MCF 10A (cell line): ENCODE measurements at regions not wholly inside any gene's neighbourhood (a gene's known extent, or its start where the extent isn't known, plus 50 kb on each side); places are given as distances from the start of the nearest gene placed in this dataset.
A peak's percentile ranks its signal among the peaks of the same experiment; 100 is the strongest.

ENCODE experiments used
- BruUV-seq: library from RNA; stranded (reverse); fragments of 400-500 nt; replicated peaks from 2 replicates; lab custom pipeline; 2021; lab: Mats Ljungman, UMichigan
- CTCF ChIA-PET: fragments of 300-600 bp; sonication (Branson Sonifier 250); formaldehyde crosslinking; extraction: SDS; loops from one replicate; lab custom pipeline; 2021; ENCODE audit warnings: antibody characterized with exemption, inconsistent platforms; lab: Yijun Ruan, JAX
- POLR2A ChIA-PET: fragments of 300-600, 350-650 bp; sonication (Branson Sonifier 250); formaldehyde crosslinking; extraction: SDS; loops from one replicate; lab custom pipeline; 2020; ENCODE audit warnings: antibody characterized with exemption, inconsistent platforms; lab: Yijun Ruan, JAX
- DNase-seq: peaks from one replicate; pipeline ENCODE4 v3.0.0-alpha.2; 2018; ENCODE audit not compliant: unreplicated experiment
- H3K27ac Mint-ChIP-seq: one replicate; pipeline ENCODE4 v1.8.0; 2022; ENCODE audit warnings: mild to moderate bottlenecking, low read depth, mixed read lengths; ENCODE audit not compliant: unreplicated experiment
- H3K27me3 Mint-ChIP-seq: one replicate; pipeline ENCODE4 v1.8.0; 2022; ENCODE audit warnings: mixed read lengths; ENCODE audit not compliant: insufficient read depth, unreplicated experiment
- H3K36me3 Mint-ChIP-seq: one replicate; pipeline ENCODE4 v1.8.0; 2022; ENCODE audit warnings: mild to moderate bottlenecking, moderate library complexity, mixed read lengths; ENCODE audit not compliant: insufficient read depth, unreplicated experiment
- H3K4me1 Mint-ChIP-seq: one replicate; pipeline ENCODE4 v1.8.0; 2022; ENCODE audit warnings: mixed read lengths; ENCODE audit not compliant: insufficient read depth, unreplicated experiment
- H3K4me3 Mint-ChIP-seq: one replicate; pipeline ENCODE4 v1.8.0; 2022; ENCODE audit warnings: mild to moderate bottlenecking, moderate library complexity, mixed read lengths; ENCODE audit not compliant: unreplicated experiment
- H3K9me3 Mint-ChIP-seq: one replicate; pipeline ENCODE4 v1.8.0; 2022; ENCODE audit warnings: mixed read lengths; ENCODE audit not compliant: unreplicated experiment
- intact Hi-C: fragments of 100-400 bp; cut with micrococcal nuclease; formaldehyde crosslinking; loops from 2 replicates; pipeline ENCODE4 v1.14.1; 2022
- TF ChIP-seq, protein P1 (sequence below): fragments of 200-600 bp; IDR thresholded peaks from one replicate; pipeline ENCODE4 v1.8.0; 2022; ENCODE audit warnings: antibody characterized with exemption, mild to moderate bottlenecking; ENCODE audit not compliant: unreplicated experiment

DNA sequence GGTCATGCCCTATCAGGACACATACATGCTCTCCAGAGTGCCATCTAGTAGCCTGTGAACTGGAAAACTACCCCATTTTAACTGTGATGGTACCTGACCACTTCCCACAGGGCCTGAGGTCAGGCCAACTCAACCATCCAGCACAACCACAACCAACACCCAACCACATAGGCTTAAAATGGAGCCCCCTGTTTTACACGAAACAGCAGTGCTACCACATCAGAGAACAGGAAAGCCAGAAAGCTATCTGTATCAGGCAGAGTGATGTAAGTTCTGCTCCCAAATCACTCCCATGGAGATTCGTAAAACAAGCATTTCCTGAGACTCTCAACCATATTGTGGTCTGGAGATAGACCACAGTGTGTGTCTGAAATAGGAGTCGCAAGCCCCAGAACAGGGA lies 1017.3 kb upstream of the EPHA6 start:
- Mint-ChIP-seq H3K4me1 (peaks cover 5% of the 10 kb centered on the region), H3K27me3 (no peaks in the 10 kb centered on the region), H3K27ac (no peak overlapping the region), H3K36me3 (no peaks in the 10 kb centered on the region), H3K9me3 (no peaks in the 10 kb centered on the region), H3K4me3 (no peak overlapping the region)
- no peak for DNase-seq
- intact Hi-C loops = no loop called here
- ChIA-PET CTCF (no interaction called here), POLR2A (no interaction called here)
- no TSS peak for BruUV-seq
- TF ChIP-seq, protein P1, sequence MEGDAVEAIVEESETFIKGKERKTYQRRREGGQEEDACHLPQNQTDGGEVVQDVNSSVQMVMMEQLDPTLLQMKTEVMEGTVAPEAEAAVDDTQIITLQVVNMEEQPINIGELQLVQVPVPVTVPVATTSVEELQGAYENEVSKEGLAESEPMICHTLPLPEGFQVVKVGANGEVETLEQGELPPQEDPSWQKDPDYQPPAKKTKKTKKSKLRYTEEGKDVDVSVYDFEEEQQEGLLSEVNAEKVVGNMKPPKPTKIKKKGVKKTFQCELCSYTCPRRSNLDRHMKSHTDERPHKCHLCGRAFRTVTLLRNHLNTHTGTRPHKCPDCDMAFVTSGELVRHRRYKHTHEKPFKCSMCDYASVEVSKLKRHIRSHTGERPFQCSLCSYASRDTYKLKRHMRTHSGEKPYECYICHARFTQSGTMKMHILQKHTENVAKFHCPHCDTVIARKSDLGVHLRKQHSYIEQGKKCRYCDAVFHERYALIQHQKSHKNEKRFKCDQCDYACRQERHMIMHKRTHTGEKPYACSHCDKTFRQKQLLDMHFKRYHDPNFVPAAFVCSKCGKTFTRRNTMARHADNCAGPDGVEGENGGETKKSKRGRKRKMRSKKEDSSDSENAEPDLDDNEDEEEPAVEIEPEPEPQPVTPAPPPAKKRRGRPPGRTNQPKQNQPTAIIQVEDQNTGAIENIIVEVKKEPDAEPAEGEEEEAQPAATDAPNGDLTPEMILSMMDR = no peak

DNA sequence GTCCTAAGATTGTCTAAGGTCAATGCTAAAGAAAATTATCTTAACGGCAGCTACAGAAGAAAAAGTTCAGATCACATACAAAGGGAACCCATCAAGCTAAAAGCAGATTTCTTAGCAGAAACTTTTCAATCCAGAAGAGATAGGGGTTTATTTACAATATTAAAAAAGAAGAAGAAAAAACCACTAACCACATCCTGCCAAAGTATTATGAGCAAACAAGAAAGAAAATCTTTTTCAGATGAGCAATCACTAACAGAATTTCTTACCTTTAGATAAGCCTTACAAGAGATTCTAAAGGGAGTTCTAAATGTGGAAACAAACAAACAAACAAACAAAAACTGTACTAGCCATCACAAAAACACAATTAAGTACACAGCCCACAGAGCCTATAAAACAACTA lies 1015.8 kb upstream of the EPHA6 start:
- no peak overlapping the region for H3K4me3 Mint-ChIP-seq
- no peaks in the 10 kb centered on the region for H3K27me3 Mint-ChIP-seq
- no peak for DNase-seq
- no TSS peak for BruUV-seq
- ChIA-PET CTCF (no interaction called here), POLR2A (no interaction called here)
- H3K27ac Mint-ChIP-seq = no peak overlapping the region
- H3K4me1 Mint-ChIP-seq = peaks cover 5% of the 10 kb centered on the region
- TF ChIP-seq, protein P1 = no peak
- no peaks in the 10 kb centered on the region for H3K9me3 Mint-ChIP-seq
- H3K36me3 Mint-ChIP-seq = no peaks in the 10 kb centered on the region
- intact Hi-C loops = no loop called here

DNA sequence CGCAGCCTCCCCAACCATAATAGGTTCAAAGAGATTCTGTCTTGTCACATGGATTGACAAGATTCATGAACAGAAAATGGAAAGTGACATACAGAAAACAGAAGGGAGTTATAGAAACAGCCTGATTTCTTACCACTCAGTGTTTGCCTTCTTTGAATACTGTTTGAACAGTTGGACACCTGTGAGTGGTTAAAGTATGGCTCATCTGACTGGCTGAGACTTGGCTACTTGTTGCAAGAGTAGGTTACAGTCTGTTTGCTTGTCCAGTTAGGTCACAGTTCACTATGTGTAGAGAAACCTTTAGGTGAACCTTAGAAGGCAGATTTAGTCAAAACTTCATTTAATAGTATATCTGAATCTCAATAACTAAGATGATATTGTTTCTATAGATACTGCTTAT lies 1003.9 kb upstream of the EPHA6 start:
- BruUV-seq = no TSS peak
- intact Hi-C loops = no loop called here
- Mint-ChIP-seq H3K27me3 (no peaks in the 10 kb centered on the region), H3K4me3 (no peak overlapping the region), H3K9me3 (no peaks in the 10 kb centered on the region), H3K27ac (no peak overlapping the region), H3K4me1 (no peaks in the 10 kb centered on the region), H3K36me3 (no peaks in the 10 kb centered on the region)
- DNase-seq = no peak
- TF ChIP-seq, protein P1 = no peak
- ChIA-PET POLR2A (no interaction called here), CTCF (no interaction called here)

DNA sequence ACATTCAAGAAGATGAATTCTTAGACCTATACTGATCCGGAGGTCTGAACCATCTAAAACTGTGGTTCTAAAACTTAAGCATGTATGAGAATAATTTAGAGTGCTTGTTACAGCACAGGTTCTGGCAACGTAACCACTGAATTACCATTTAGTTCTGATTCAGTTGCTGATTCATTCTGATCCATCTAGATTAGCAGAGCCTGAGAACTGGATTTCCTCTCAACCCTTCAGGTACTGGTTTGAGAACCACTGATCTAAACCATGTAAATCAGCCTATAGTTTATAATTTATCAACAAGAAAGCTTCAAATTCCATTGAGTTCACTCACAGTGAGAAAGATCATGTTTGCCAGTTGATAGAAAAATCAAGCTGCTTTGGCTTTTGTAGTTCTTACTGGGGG lies 1001.1 kb upstream of the EPHA6 start:
- Mint-ChIP-seq H3K9me3 (no peaks in the 10 kb centered on the region), H3K4me3 (no peak overlapping the region), H3K36me3 (no peaks in the 10 kb centered on the region), H3K27me3 (no peaks in the 10 kb centered on the region), H3K27ac (no peak overlapping the region), H3K4me1 (no peaks in the 10 kb centered on the region)
- ChIA-PET POLR2A (no interaction called here), CTCF (interaction anchor here (0.7 kb wide), 1 partner anchor 526 kb away, joined by 3 read pairs; no protein-coding TSS in a partner anchor)
- intact Hi-C loops = no loop called here
- TF ChIP-seq, protein P1 = no peak
- peak; percentile 1 for DNase-seq
- BruUV-seq = no TSS peak
